CD4-positive, alpha-beta T cell treated with Interleukin-12 subunit alpha and Interleukin-12 subunit beta, for 1 hour (primary cell): ENCODE measurements at regions not wholly inside any gene's neighbourhood (a gene's known extent, or its start where the extent isn't known, plus 50 kb on each side); places are given as distances from the start of the nearest gene placed in this dataset.

ENCODE experiments used
- DNase-seq: peaks from one replicate; pipeline ENCODE4 v3.0.0-alpha.2; 2020

DNA sequence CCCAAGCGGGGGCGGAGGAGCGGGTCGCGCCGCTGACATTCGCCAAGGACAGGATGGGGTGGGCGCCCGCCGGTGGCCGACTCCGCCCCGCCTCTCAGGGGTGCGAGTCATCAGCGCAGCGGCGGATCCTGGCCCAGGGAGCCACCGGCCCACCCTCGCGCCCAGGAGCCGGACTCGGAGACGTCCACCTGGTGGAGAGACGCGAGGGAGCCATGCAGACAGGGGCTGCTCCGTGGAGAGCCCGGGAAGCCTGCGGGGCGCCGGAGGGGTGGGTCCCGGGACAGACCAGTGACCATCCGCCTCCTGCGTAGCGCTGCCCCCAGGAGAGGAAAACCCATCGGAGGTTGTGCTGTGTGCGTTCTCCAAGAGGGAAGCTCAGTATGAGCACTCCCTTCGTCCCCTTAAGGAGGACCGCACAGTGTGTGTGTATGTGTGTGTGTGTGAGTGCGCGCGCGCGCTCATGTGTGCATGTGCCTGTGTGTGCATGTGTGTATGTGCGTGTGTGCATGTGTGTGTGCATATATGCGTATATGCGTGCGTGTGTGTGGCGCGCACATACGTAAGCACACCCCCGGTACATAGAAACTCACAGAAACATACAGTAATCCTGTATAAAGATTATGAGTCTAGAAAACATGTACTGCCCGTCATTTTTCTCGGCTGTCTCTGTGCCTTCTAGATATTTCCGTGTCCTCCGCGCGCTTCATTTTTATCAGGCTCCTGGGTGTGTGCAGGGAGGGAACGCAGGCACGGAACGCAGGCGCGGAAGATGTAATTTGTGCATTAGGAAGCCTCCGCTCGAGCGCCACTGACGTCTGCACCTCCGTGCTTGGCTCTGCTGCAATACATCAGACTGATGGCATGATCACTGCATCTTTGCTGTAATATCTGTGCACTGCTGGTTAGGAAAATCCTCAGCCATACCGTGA is 158.9 kb downstream of the TBXT start:
- DNase-seq, result no peak

DNA sequence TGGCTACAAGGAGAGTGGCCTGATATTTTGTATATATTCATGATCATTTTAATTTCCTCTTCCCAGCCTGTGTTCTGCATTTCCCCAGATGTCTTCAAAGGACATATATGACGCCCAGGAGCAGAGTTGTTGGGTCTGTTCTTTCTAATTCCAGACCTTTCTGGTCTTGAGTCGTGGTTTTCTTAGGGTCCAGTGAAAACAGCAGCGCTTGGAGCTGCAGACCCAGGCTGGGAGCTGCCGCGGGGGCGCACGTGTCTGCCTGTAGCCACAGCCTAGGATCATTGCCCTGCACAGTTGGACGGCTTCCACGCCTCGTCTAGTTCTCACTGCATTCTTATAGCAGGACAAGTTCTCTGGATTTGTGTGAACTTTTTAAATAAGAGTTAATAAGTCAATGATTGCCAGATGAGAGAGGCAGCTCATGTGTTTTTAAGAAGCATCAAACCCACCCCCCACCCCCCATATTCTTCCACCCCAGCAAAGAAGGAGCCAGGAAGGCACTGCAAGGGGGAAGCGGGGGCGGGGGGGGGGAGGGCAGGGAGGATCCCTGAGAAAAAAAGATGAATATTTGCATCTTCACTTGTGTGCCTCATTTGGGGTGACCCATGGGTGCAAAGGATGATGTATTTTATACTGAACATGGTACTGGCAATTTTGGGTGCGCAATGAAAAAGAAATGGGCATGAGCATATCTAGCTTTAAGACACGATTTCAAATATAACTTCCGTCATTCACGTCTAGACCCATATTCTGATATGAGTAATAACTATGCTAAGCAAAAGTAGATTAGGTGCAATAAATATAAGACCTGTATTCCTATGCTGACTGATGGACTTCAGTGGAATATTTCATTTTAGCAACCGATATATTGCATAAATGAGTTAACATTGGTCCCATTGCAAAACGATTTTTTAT is 160.0 kb downstream of the TBXT start:
- DNase-seq, result no peak

DNA sequence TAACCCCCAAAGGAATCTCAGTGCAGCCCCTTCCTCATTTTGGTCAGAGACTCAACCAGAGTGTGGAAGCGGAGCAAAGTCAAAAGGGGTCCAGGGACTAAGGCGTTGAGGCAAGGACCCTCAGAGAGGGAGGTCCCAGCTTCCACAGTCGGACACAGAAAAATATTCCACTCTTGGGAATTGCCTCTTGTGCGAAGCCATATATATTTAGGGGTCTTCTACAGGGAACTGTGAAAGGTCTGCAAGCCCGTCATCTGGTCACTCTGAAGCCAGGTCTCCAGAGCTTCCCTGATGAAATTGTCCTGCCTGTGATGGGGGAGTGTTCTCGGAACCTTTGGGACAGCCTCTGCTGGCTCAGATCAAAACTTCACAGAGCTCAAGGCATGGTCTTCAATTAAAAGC is 160.8 kb downstream of the TBXT start:
- DNase-seq, result no peak

DNA sequence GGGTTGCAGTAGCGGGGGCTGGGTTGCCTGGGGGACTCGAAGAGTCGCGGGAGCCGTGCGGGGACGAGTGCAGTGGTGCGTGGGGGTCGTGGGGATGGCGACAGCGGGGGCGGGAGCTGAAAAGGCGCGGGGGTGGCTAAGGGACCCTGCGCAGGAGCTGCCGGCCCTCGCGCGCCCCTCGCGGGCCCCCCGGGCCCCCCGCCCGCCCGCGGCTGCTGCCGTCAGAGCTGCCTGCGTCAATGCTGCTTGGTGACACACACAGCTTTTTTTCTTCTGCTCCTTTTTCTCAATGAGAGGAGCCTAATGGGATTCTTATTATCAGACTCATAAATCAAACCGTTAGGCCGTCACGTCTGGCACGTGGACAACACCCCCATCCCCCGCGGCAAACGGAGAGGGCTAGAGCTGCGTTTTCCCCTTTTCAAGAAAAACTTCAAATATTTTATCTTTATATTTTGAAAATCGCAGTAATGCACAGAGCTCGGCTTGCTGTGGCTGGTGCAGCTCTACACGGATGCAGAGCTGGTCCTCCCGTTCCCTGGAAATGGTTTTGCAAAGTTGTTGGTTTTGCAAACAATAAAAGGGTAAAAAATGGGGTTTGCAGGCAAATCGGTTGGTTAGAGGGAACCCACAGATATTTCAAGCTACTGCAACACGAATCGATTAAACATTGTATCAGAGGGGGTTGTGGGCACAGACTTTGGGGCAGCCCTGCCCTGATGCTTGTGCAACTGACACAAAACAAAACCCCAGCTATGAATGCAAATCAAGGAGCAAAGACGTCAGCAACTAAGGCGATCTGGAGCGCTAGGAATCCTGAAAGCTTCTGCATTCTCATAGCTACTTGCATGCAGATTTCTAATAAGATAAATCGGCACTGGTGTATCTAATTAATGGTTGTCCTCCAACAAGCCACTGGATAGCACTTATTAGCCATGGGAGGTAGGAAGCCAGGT is 161.4 kb downstream of the TBXT start:
- DNase-seq, result no peak

DNA sequence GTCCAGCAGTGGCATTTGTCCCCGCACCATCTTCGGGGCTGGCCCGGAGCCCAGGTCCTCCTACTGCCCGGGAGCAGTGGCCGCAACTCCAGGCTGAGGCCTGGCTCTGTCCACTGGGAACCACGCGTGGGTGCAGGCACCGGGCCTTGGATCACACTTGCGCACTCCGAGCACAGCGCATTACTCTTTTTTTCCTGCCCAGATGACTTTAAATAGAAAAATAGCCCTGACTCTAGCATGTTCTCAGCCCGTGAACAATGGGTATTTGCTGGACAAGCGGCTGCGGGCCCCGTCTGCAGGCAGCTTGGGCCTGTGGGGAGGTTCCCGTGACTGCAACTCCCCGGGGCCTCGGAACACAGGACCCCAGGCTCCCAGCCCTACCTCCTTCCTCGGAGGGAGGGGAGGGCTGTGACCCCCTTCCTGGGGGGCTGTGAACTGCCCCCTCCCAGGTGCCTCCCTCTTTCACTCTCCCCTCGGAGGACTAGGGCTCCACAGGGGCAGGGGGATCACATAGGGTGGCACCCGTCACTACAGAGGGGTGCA is 162.2 kb downstream of the TBXT start:
- DNase-seq, result no peak

DNA sequence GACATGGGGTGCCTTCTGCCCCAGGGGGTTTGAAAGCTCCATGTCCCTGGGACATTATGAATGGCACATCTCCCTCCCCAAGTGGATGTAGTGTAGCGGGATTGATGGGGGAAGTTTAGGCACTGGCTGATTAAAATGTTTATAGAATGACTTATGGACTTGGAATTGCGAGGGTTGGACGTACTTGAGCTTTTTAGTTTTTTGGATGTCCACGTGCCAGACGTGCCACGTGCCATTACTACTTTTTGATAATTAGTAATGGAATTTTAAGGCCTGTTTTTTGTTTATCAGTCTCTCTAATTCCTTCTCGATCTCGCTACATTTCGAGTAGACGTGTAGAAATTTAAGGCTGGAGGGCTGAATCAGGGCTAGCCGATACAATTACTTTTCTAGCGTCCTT is 162.8 kb downstream of the TBXT start:
- no peak for DNase-seq

DNA sequence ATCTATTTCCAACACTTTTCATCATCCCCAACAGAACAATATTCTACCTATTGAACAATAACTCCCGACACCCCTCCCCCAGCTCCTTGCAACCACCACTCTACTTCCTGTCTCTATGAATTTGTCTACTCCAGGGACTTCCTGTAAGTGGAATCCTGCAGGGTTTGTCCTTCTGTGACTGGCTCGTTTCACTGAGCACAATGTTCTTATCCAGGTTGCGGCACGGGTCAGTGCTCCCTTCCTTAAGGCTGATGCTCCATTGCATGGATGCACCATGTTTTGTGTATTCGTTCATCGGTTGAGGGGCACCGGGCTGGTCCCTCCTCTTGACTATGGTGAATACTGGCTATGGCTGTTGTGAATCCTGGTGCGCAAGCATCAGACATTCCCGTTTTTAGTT is 163.2 kb downstream of the TBXT start:
- DNase-seq, result no peak

DNA sequence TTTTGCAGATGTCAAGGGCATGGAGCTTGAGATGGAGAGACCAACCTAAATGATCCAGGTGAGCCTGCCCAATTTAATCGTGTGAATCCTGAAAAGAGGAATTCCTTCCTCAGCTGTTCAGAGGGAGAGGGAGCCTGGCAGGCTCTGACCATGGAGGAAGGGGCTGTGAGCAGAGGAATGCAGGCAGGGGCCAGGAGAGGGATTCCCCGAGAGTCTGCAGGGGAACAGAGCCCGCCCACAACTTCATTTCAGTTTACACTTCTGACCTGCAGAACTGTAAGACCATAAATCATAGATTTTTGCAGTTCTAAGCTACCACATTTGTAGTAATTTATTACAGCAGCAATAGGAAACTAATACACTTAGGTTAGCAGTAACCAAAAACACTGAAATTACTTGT is 164.1 kb downstream of the TBXT start:
- DNase-seq, result no peak

DNA sequence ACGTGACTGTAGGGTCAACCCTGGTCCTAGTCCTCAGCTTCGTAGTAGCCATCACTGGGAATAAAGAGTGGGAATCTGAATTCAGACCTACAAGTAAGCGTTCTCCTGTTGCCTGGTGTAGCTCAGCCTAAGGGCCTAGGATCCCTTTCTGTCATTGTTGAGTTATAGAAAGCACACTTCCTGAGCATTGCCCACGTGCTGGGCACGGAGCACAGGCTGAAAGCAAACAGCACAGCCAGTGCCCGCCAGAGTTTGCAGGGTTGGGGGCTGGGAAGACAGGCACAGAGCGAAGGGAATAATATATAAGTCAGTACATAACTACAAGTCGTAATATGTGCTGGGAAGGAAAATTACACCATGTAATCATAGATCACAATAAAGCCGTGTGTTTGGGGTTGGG is 166.3 kb downstream of the TBXT start:
- DNase-seq, result no peak

DNA sequence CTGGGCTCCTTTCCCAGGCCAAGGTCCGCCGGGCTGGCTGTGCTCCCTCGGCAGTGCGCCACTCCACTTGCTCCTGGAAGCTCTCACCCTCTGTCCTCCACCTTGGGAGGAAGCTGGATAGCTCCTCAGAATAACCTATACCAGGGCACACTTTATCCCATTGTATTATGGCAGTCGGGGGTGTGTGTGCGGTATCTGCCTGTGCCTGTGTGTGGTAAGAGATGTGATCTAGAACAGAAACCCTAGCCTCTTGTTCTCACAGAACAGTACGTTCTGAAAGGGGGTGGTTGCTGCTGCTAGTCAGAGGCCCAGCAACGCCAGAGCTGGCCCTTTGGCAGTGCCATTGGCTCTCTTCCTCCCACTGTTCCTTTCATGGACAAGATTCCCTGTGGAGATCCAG is 168.4 kb downstream of the TBXT start:
- no peak for DNase-seq

DNA sequence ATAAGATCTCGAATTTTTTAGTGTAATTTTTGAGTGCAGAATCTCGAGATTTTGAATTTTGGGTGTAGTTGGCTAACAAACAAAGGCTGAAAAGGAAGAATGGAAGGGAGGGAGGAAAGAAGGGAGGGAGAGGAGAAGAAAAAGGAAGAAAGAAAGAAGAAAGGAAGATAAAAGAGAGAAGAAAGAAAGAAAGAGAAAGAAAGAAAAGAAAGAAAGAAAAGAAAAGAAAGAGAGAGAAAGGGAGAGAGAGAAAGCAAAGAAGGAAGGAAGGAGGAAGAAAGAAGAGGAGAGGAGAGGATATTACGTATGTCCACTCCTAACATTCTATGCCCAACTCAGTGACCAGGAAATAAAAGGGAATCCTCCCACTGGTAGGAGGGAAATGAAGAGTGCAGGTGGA is 169.6 kb downstream of the TBXT start:
- DNase-seq, result no peak

DNA sequence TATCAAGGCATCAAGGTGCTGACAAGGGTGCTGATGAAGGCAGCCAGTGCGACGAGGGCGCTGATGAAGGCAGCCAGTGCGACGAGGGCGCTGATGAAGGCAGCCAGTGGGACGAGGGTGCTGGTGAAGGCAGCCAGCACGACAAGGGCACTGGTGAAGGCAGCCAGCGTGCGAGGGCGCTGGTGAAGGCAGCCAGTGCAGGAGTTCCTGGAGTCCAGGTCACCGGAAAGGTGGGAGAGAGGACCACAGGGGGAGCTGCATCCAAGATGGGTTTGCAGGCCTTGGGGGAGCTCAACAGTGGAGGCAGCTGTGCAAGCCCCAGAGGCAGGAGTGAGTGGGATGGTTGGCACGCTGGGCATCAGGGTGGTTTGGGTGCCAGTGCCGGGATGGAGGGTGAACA is 176.3 kb downstream of the TBXT start:
- DNase-seq, result no peak

DNA sequence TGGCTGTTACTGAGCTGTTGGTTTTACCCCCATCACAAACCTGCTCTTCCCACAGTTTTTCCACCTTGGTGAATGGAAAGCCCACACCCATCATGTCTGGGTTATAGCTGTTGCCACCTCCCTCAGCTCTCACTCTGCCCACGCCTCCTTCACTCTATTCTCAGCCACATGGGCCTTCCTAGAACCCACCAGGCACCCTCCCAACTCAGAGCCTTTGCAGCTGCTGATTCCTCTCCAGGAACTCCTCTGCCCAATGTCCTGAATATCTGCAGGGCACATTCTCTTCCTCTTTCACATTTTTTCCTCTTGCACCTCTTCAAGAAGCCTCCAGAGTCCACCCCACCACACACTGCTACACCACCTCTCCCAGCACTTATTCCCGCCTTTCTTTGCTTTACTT is 177.4 kb downstream of the TBXT start:
- DNase-seq, result no peak

DNA sequence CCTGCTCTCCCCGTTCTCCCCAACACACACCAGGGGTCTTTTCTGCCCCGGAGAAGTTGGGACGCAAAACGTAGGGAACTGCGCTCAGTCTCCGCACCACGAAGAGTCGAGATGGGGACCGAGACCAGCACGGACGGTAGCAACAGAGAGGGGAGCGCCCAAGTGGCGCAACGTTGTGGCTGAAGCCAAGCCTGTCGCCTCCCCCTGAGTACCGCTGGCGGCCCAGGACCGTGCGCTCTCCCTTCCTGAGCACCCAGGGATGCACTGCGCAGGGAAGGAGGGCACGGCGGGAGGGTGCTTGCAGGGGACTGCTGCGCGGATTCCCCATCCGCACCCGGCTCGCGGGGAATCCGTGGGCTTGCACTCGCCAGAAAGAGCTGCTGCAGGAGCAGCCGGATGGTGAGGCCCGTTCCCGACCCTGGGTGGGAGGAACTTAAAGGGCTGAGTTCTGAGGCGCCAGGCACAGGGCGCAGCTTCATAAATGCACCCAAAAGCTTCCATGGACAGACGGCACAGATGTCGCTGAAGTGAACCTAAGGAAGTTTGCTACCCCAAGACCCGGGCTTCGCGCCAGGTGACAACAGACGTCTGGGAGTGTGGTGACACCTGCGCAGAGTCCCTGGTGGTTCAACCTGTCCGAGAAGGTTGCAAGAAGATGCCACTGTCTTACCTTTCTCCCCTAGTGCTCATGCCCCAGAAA is 178.7 kb downstream of the TBXT start:
- no peak for DNase-seq

DNA sequence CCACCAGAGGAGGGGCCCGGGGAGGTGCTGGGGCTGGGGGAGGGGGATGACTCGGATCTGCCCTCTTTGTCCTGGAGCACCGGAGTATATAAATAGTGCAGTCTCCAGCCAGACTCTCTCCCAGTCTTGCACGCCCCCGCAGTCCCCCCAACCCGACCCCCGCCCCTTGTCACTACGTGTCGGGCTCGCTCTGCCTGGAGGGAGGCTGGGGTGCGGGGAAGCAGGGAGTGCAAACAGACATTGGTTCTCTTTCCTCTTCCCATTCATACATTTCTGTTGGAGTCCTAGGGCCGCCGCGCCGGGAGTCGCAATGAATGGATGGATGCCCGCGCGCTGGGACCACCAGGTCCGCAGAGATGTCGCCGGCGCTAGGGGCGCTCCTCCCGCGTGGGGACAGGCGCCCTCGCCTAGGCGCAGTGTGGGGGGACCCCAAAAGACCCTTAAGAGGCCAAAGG is 179.3 kb downstream of the TBXT start:
- DNase-seq, result no peak

DNA sequence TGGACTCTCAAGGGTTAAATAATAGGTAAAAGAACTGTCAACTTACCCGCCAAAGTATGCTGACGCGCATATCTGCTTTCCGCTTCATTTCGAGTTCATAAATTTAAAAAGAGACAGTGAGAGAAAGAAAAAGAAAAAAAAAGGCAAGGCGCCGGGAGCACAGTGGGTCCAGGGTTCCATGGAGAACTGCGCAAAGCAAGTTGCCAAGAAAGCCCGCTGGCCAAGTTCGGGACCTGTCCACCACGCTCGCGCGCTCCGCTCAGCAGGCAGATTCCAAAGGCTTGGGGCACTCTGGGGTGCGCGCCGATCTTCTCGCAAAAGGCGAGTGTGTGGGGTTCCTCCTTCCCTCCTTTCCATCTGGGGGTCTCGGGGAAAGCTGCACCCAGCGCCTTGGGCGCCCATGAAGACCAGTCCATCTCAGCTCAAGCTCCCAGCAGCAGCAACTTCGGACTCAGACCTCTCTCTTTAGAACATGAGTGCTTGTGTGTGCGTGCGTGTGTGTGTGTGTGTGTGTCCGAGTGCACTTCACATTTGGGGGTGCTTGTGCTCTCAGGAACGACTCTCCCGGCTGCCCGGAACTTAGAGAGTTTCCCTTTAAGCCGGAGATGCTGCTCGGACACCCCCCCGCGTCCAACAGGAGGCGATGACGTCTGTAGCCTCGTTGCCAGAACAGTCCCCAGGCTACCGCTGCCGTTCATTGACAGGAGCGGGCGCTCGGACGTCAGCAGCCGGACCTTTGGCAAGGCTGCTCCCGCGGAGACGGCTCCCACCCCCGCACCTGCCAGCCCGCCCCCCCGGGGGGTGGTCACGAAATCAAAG is 180.0 kb downstream of the TBXT start:
- no peak for DNase-seq

DNA sequence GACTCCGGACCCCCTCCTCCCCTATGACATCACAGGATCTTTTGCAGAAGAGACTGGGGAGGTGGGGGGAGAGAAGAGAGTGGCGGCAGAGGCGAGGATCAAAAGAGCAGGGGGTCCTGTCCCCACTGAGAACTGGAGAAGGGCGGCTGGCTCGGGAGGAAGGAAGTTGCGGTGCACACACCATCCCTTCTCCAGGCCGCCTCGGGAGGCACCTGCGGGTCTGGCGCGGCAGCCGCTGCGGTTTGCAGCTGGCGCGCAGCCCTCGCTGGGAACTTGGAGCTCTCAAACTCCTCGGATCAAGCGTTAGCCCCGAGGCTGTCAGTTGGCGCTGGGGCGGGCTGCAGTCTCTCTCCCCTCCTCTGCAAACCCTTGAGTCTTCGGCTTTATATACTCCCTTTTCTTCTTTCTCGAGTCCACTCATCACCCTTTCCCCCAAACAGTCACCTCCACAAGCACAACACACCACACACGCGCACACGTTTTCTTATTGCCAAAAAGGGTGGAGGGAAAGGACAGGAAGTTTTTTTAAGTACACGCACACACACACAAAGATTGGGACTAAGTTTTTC is 180.7 kb downstream of the TBXT start:
- DNase-seq, result no peak

DNA sequence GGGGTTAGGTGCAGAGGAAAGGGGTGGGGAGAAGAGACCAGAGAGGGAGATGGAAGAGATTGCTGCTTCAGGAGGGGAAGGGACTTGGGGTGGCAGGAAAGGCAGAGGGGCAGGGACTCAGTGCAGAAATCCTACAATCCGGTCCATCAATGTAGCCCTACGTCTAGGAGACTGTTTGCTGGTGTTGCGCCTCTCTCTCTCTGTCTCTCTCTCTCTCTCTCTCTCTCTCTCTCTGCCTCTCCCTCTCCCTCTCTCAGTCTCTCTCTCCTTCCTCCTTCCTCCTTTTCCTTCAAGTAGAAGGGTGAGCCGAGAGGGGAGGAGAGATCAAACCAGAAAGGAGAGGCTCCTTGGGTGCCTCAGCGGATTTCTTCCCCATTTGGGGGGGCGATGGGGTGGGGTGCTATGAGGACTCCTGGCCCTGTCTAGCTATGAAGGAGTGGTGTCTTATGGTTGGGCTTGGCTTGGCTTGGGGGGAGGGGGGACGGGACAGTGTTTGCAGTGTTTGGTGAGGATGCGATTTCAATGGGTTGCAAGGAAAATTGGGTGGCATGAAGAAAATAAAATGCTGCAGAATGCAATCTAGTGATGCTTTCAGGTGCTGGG is 181.2 kb downstream of the TBXT start:
- DNase-seq, result no peak

DNA sequence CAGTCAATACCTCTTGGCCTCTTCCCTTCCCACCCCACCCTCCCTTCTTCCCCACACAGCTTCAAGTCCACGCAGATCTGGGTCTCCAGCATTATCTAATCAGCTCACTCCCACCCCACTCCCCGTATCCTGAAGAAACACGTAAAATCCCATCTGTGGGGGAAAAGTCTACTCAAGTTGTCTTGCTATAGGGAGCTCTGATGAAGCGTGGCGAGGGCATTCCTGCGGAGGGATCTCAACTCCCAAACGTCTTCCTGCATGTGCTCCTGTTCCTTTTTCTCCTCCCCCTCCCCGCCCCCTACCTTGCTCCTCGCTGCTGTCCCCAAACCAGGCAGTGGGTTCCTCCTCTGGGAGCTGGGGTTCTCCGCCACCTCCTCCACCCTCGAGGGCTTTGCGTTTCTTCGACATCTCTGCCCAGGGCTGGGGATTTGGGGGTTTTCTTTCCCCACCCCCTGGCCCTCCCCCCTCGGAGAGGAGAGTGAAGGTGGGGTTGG is 181.8 kb downstream of the TBXT start:
- no peak for DNase-seq

DNA sequence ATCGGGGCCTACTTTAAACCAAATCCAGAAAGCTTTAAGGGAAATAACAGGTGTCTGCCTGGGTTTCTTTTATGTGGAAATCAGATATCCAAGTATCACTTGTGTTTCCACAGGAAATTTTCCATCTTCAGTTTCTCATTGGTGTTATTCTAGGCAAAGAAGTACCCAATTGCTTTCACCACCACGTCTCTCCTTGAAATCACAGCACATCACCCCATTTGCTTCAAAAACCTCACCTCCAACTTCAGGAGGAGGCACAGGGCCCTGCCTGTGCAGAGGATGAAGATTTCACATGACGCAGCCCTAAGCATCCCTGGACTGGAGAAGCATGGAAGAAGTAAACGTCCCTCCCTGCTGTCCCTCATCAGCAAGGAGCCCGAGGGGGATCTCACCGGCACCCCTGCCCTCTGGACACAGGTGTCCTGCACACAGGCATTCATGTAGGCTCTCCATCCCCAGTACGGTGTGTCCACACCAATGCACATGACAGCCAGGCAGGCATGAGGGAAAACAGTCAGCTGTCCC is 182.3 kb downstream of the TBXT start:
- DNase-seq, result no peak
